Right lobe of liver (tissue), 4 donors: ENCODE measurements at regions not wholly inside any gene's neighbourhood (a gene's known extent, or its start where the extent isn't known, plus 50 kb on each side); places are given as distances from the start of the nearest gene placed in this dataset.

Source experiments
- CTCF ChIP-seq, 4 donors: fragments of 200-600 bp in 3 of 4; fragments of 450-650 bp in 1 of 4; IDR thresholded peaks; one replicate each; pipeline versions ENCODE4 v1.5.1 to v1.8.0; 2016 to 2022; ENCODE audit warnings: antibody characterized with exemption in 4 of 4, mild to moderate bottlenecking in 2 of 4
- POLR2A ChIP-seq: fragments of 450-650 bp; IDR thresholded peaks from one replicate; pipeline ENCODE4 v1.6.1; 2017; ENCODE audit warnings: antibody characterized with exemption, mild to moderate bottlenecking
- donor health status: DM: no; HTN: no; CAD: no.
- donor health status: DM: no; HTN: no; CAD: no.
- donor health status: DM: no; HTN: yes; CAD: no.

GRCh38 chr7:17043012-17043877 lies 161.5 kb upstream of the AGR3 start:
- no peak for TF ChIP-seq POLR2A
- TF ChIP-seq CTCF (IDR thresholded peaks at IDR 0.05), result no peak
